T-cell (primary cell): ENCODE measurements at regions not wholly inside any gene's neighbourhood (a gene's known extent, or its start where the extent isn't known, plus 50 kb on each side); places are given as distances from the start of the nearest gene placed in this dataset.

ENCODE experiments used
- ATAC-seq, 4 experiments: fragments of 200-7000 bp in 3 of 4; fragments of 150-1000 bp in 1 of 4; cut with Tn5 transposase; replicated peaks in 1 of 4; 1 replicate in 3 of 4; 2 replicates in 1 of 4; pipeline ENCODE4 v1.10.0; 2021; ENCODE audit warnings: moderate library complexity in 3 of 4, mild to moderate bottlenecking in 2 of 4, moderate number of reproducible peaks in 1 of 4
- CTCF ChIA-PET, 2 donors: fragments of 300-600 bp; sonication (Branson Sonifier 250); formaldehyde crosslinking; loops; one replicate each; lab custom pipeline; 2022; ENCODE audit warnings: antibody characterized with exemption in 2 of 2; lab: Charles Lee
- POLR2A ChIA-PET, 2 donors: fragments of 300-600 bp; sonication (Branson Sonifier 250); formaldehyde crosslinking; loops; one replicate each; lab custom pipeline; 2022; ENCODE audit warnings: antibody characterized with exemption in 2 of 2; lab: Charles Lee
- DNase-seq, 35 experiments: peaks; one replicate each; pipeline versions ENCODE4 v3.0.0 to v3.0.0-alpha.2; 2013 to 2023
- H3K27ac ChIP-seq: one replicate; pipeline ENCODE4 v1.5.1; 2013; ENCODE audit warnings: low read length
- H3K27me3 ChIP-seq, 2 experiments: replicated peaks in 1 of 2; 1 replicate in 1 of 2; 2 replicates in 1 of 2; pipeline versions ENCODE4 v1.6.1 to v1.7.0; 2013; ENCODE audit warnings: low read length in 1 of 2, mixed read lengths in 1 of 2; ENCODE audit not compliant: control insufficient read depth in 2 of 2, insufficient read depth in 2 of 2; ENCODE audit errors: extremely low read depth in 1 of 2
- H3K36me3 ChIP-seq, 2 donors: 1 replicate in 1 of 2; 2 replicates in 1 of 2; pipeline versions ENCODE4 v1.6.1 to v1.7.0; 2013; ENCODE audit warnings: low read length in 1 of 2; ENCODE audit not compliant: control insufficient read depth in 2 of 2, insufficient read depth in 1 of 2; ENCODE audit errors: extremely low read depth in 1 of 2
- H3K4me1 ChIP-seq, 2 experiments: 1 replicate in 1 of 2; 2 replicates in 1 of 2; pipeline versions ENCODE4 v1.6.1 to v1.7.0; 2013; ENCODE audit warnings: low read length in 2 of 2, mixed read lengths in 1 of 2; ENCODE audit not compliant: insufficient read depth in 2 of 2, control insufficient read depth in 1 of 2; ENCODE audit errors: extremely low read depth in 1 of 2
- H3K4me3 ChIP-seq, 2 donors: 1 replicate in 1 of 2; 2 replicates in 1 of 2; pipeline versions ENCODE4 v1.5.1 to v1.7.0; 2013; ENCODE audit warnings: mild to moderate bottlenecking in 2 of 2, low read length in 1 of 2, moderate library complexity in 1 of 2; ENCODE audit not compliant: control insufficient read depth in 1 of 2; ENCODE audit errors: extremely low read depth in 1 of 2
- H3K9me3 ChIP-seq: 2 replicates; pipeline ENCODE4 v1.7.0; 2013
- H3K27ac Mint-ChIP-seq, 2 donors: one replicate each; pipeline ENCODE4 v1.8.0; 2020 to 2021; ENCODE audit warnings: mild to moderate bottlenecking in 2 of 2, mixed read lengths in 2 of 2
- H3K27me3 Mint-ChIP-seq, 2 donors: one replicate each; pipeline ENCODE4 v1.8.0; 2021 to 2022; ENCODE audit warnings: mixed read lengths in 2 of 2
- H3K36me3 Mint-ChIP-seq: one replicate; pipeline ENCODE4 v1.8.0; 2021; ENCODE audit warnings: mixed read lengths
- H3K4me1 Mint-ChIP-seq, 3 donors: one replicate each; pipeline ENCODE4 v1.8.0; 2020 to 2022; ENCODE audit warnings: mixed read lengths in 3 of 3, mild to moderate bottlenecking in 1 of 3
- H3K4me3 Mint-ChIP-seq, 3 donors: one replicate each; pipeline ENCODE4 v1.8.0; 2020 to 2022; ENCODE audit warnings: mild to moderate bottlenecking in 3 of 3, mixed read lengths in 3 of 3, moderate library complexity in 3 of 3
- H3K9me3 Mint-ChIP-seq, 3 donors: one replicate each; pipeline ENCODE4 v1.8.0; 2020 to 2022; ENCODE audit warnings: mixed read lengths in 3 of 3
- WGBS: methylation state at CpG from one replicate; pipeline ENCODE4 v1.1.5; 2013; ENCODE audit warnings: missing lambda C conversion rate; ENCODE audit not compliant: insufficient coverage; 5-methylcytosine and 5-hydroxymethylcytosine counted together

- DNase-seq, result no peak
- no peaks in the 10 kb centered on the region for H3K27me3 Mint-ChIP-seq
- Histone ChIP-seq H3K27ac (no peak overlapping the region), H3K27me3 (no peaks in the 10 kb centered on the region), H3K36me3 (no peaks in the 10 kb centered on the region), H3K9me3 (no peaks in the 10 kb centered on the region), H3K4me1 (no peaks in the 10 kb centered on the region), H3K4me3 (no peak overlapping the region)
- H3K27ac Mint-ChIP-seq, result no peak overlapping the region
- ChIA-PET POLR2A (no interaction called here), CTCF (no interaction called here)
- ATAC-seq, result no peak
- H3K4me3 Mint-ChIP-seq, result no peak overlapping the region
- no peaks in the 10 kb centered on the region for H3K36me3 Mint-ChIP-seq
- 51% methylated on average over 2 of the region's 2 CpGs for WGBS
- peaks cover 7 to 24% (median 17%) of the 10 kb centered on the region in 3 donors for H3K9me3 Mint-ChIP-seq
- no peaks in the 10 kb centered on the region for H3K4me1 Mint-ChIP-seq
Measured at GRCh38 chr2:34848132-34848531, 1249.0 kb upstream of the FAM98A start.

DNA sequence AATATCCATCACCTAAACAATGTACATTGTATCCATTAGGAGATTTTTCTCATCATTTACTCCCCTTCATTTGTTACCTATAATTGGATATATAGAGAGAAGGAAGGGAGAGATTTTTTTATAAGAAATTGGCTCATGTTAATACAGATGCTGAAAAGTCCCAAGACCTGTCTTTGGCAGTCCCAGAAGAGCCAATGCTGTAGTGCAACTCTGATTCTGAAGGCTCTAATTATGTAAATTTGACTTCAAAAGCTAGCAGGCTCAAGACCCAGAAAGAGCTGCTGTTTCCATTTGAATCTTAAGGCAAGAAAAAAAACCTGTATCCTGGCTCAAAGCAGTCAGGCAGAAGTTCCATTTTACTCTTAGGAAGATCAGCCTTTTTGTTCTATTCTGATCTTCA lies 1245.5 kb upstream of the FAM98A start:
- Histone ChIP-seq H3K4me1 (no peaks in the 10 kb centered on the region), H3K4me3 (no peak overlapping the region), H3K27ac (no peak overlapping the region), H3K36me3 (no peaks in the 10 kb centered on the region), H3K27me3 (no peaks in the 10 kb centered on the region), H3K9me3 (no peaks in the 10 kb centered on the region)
- Mint-ChIP-seq H3K4me3 (no peak overlapping the region), H3K27me3 (no peaks in the 10 kb centered on the region), H3K9me3 (peaks cover 2 to 21% (median 11%) of the 10 kb centered on the region in 3 donors), H3K36me3 (no peaks in the 10 kb centered on the region), H3K27ac (no peak overlapping the region), H3K4me1 (no peaks in the 10 kb centered on the region)
- POLR2A ChIA-PET, result no interaction called here
- CTCF ChIA-PET, result no interaction called here
- DNase-seq (no peak), ATAC-seq (no peak)

GRCh38 chr2:34838408-34838807 lies 1239.3 kb upstream of the FAM98A start:
- H3K4me3 Mint-ChIP-seq, result no peak overlapping the region
- H3K27ac Mint-ChIP-seq, result no peak overlapping the region
- H3K9me3 ChIP-seq, result peaks cover 2% of the 10 kb centered on the region
- H3K27me3 Mint-ChIP-seq, result no peaks in the 10 kb centered on the region
- H3K4me1 Mint-ChIP-seq, result no peaks in the 10 kb centered on the region
- peaks cover 14 to 34% (median 18%) of the 10 kb centered on the region in 3 donors for H3K9me3 Mint-ChIP-seq
- ATAC-seq (no peak), DNase-seq (no peak)
- no peak overlapping the region for H3K4me3 ChIP-seq
- H3K27me3 ChIP-seq, result no peaks in the 10 kb centered on the region
- H3K27ac ChIP-seq, result no peak overlapping the region
- CTCF ChIA-PET, result no interaction called here
- H3K36me3 ChIP-seq, result no peaks in the 10 kb centered on the region
- POLR2A ChIA-PET, result no interaction called here
- 58% methylated on average over 2 of the region's 3 CpGs for WGBS
- H3K36me3 Mint-ChIP-seq, result no peaks in the 10 kb centered on the region
- no peaks in the 10 kb centered on the region for H3K4me1 ChIP-seq

DNA sequence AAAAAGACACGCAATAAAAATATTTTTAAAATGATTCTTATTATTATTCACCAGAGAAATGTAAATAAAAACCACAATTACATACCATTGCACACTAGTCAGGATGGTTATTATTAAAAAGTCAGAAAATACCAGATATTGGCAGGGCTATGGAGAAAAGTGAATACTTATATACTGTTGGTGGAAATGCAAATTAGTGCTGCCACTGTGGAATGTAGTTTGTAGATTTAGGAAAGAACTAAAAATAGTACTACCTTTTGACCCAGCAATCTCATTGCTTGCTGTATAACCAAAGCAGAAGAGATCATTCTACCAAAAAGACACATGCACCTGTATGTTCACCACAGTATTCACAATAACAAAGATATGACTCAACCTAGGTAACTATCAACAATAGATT lies 1237.3 kb upstream of the FAM98A start:
- H3K4me3 ChIP-seq, result no peak overlapping the region
- no peak for ATAC-seq
- DNase-seq, result no peak
- H3K27me3 ChIP-seq, result no peaks in the 10 kb centered on the region
- WGBS, result no CpG with 5 or more reads among the region's 1 CpG
- Mint-ChIP-seq H3K27me3 (no peaks in the 10 kb centered on the region), H3K4me3 (no peak overlapping the region), H3K27ac (no peak overlapping the region), H3K4me1 (no peaks in the 10 kb centered on the region), H3K9me3 (peaks cover 12 to 34% (median 19%) of the 10 kb centered on the region in 3 donors), H3K36me3 (no peaks in the 10 kb centered on the region)
- POLR2A ChIA-PET, result no interaction called here
- no peaks in the 10 kb centered on the region for H3K4me1 ChIP-seq
- CTCF ChIA-PET, result no interaction called here
- H3K36me3 ChIP-seq, result no peaks in the 10 kb centered on the region
- H3K27ac ChIP-seq, result no peak overlapping the region
- H3K9me3 ChIP-seq, result peaks cover 4% of the 10 kb centered on the region

DNA sequence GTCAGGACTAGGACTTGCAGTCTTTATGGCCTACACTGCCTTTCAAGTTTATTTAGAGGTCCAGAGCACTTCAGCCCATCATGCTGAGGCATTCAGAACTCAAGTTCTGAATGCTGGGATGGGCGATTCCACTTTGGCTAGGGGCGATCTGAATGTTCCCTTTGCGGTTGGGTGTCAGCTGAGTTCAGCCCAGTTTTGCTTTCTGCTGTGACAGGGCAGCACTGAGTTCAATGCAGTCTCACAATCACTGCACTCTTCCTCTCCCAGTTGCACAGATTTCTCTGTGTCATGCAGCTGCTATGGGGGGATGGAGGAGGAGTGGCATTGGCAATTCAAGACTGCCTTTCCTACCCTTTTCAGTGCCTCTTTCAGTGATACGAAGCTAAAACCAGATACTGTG lies 1232.0 kb upstream of the FAM98A start:
- no peaks in the 10 kb centered on the region for H3K4me1 Mint-ChIP-seq
- 65% methylated on average over 2 of the region's 4 CpGs for WGBS

GRCh38 chr2:34828481-34828880 lies 1229.4 kb upstream of the FAM98A start:
- POLR2A ChIA-PET, result no interaction called here
- no peak overlapping the region for H3K27ac ChIP-seq
- CTCF ChIA-PET, result no interaction called here
- peaks cover 2 to 15% (median 13%) of the 10 kb centered on the region in 3 donors for H3K9me3 Mint-ChIP-seq
- no peaks in the 10 kb centered on the region for H3K27me3 ChIP-seq
- no peaks in the 10 kb centered on the region for H3K36me3 Mint-ChIP-seq
- DNase-seq (no peak), ATAC-seq (no peak)
- peaks cover 2% of the 10 kb centered on the region for H3K9me3 ChIP-seq
- no peaks in the 10 kb centered on the region for H3K4me1 ChIP-seq
- no peak overlapping the region for H3K4me3 Mint-ChIP-seq
- no peaks in the 10 kb centered on the region for H3K36me3 ChIP-seq
- no peaks in the 10 kb centered on the region for H3K27me3 Mint-ChIP-seq
- no peak overlapping the region for H3K27ac Mint-ChIP-seq
- H3K4me3 ChIP-seq, result no peak overlapping the region
- no peaks in the 10 kb centered on the region for H3K4me1 Mint-ChIP-seq

More for the DNA sequence above, 1232.0 kb upstream of the FAM98A start:
- Mint-ChIP-seq H3K36me3 (no peaks in the 10 kb centered on the region), H3K27ac (no peak overlapping the region), H3K27me3 (no peaks in the 10 kb centered on the region), H3K4me3 (no peak overlapping the region), H3K9me3 (peaks cover 2 to 15% (median 11%) of the 10 kb centered on the region in 3 donors)
- H3K27me3 ChIP-seq, result no peaks in the 10 kb centered on the region
- no peak for DNase-seq
- no peaks in the 10 kb centered on the region for H3K4me1 ChIP-seq
- ATAC-seq, result no peak
- peaks cover 2% of the 10 kb centered on the region for H3K9me3 ChIP-seq
- H3K27ac ChIP-seq, result no peak overlapping the region
- no peaks in the 10 kb centered on the region for H3K36me3 ChIP-seq
- CTCF ChIA-PET, result no interaction called here
- POLR2A ChIA-PET, result no interaction called here
- H3K4me3 ChIP-seq, result no peak overlapping the region

GRCh38 chr2:34827398-34827797 lies 1228.3 kb upstream of the FAM98A start:
- Histone ChIP-seq H3K4me3 (no peak overlapping the region), H3K27ac (no peak overlapping the region), H3K9me3 (no peaks in the 10 kb centered on the region), H3K27me3 (no peaks in the 10 kb centered on the region), H3K36me3 (no peaks in the 10 kb centered on the region), H3K4me1 (no peaks in the 10 kb centered on the region)
- Mint-ChIP-seq H3K4me3 (no peak overlapping the region), H3K27ac (no peak overlapping the region), H3K27me3 (no peaks in the 10 kb centered on the region), H3K9me3 (peaks cover 4 to 18% (median 13%) of the 10 kb centered on the region in 3 donors), H3K36me3 (no peaks in the 10 kb centered on the region), H3K4me1 (no peaks in the 10 kb centered on the region)
- no peak for DNase-seq
- no CpG with 5 or more reads among the region's 1 CpG for WGBS
- POLR2A ChIA-PET, result no interaction called here
- CTCF ChIA-PET, result no interaction called here
- no peak for ATAC-seq
